GM19193 (cell line): ENCODE measurements at regions not wholly inside any gene's neighbourhood (a gene's known extent, or its start where the extent isn't known, plus 50 kb on each side); places are given as distances from the start of the nearest gene placed in this dataset.

Experiments used
- POLR2A ChIP-seq: IDR thresholded peaks from 4 replicates; pipeline ENCODE4 v1.6.1; 2011; ENCODE audit not compliant: insufficient read depth, insufficient read length; ENCODE audit errors: extremely low read depth

GRCh38 chr1:222424826-222425225 lies 123.1 kb downstream of the HHIPL2 start:
- no peak for TF ChIP-seq POLR2A

- no peak for TF ChIP-seq POLR2A
Measured at GRCh38 chr1:222421380-222421779, 126.5 kb downstream of the HHIPL2 start.

GRCh38 chr1:222420633-222421032 lies 127.3 kb downstream of the HHIPL2 start:
- no peak for TF ChIP-seq POLR2A

GRCh38 chr1:222418654-222419053 lies 129.2 kb downstream of the HHIPL2 start:
- no peak for TF ChIP-seq POLR2A

- no peak for TF ChIP-seq POLR2A
Measured at GRCh38 chr1:222417264-222417663, 130.6 kb downstream of the HHIPL2 start.

- TF ChIP-seq POLR2A, result no peak
Measured at GRCh38 chr1:222416001-222416791, 131.7 kb downstream of the HHIPL2 start.

- no peak for TF ChIP-seq POLR2A
Measured at GRCh38 chr1:222415441-222415840, 132.5 kb downstream of the HHIPL2 start.

GRCh38 chr1:222413991-222414549 lies 133.8 kb downstream of the HHIPL2 start:
- TF ChIP-seq POLR2A, result no peak

- TF ChIP-seq POLR2A, result no peak
Measured at GRCh38 chr1:222413436-222413835, 134.5 kb downstream of the HHIPL2 start.

- no peak for TF ChIP-seq POLR2A
Measured at GRCh38 chr1:222404710-222405109, 143.2 kb downstream of the HHIPL2 start.

GRCh38 chr1:222399197-222399596 lies 148.7 kb downstream of the HHIPL2 start:
- no peak for TF ChIP-seq POLR2A

- no peak for TF ChIP-seq POLR2A
Measured at GRCh38 chr1:222394224-222394623, 153.7 kb downstream of the HHIPL2 start.

GRCh38 chr1:222392556-222392955 lies 155.3 kb downstream of the HHIPL2 start:
- TF ChIP-seq POLR2A, result no peak

GRCh38 chr1:222390181-222390580 lies 157.7 kb downstream of the HHIPL2 start:
- no peak for TF ChIP-seq POLR2A

- TF ChIP-seq POLR2A, result no peak
Measured at GRCh38 chr1:222387007-222387814, 160.7 kb downstream of the HHIPL2 start.
